K562 (cell line): ENCODE measurements at regions not wholly inside any gene's neighbourhood (a gene's known extent, or its start where the extent isn't known, plus 50 kb on each side); places are given as distances from the start of the nearest gene placed in this dataset.

ENCODE experiments used
- ATAC-seq: fragments of 200-7000 bp; cut with Tn5 transposase; 3 replicates; pipeline ENCODE4 v1.9.1; 2020; ENCODE audit warnings: moderate library complexity
- BruUV-seq: library from RNA; stranded (reverse); fragments of 400-500 nt; replicated peaks from 2 replicates; lab custom pipeline; 2021; lab: Mats Ljungman, UMichigan
- CTCF ChIA-PET: fragments of 300-600 bp; formaldehyde crosslinking; extraction: SDS; loops from one replicate; lab custom pipeline; 2021; ENCODE audit warnings: low intra/inter-chr PET ratio; lab: Yijun Ruan, JAX
- POLR2A ChIA-PET: fragments of 300-600, 350-650 bp; sonication (Branson Sonifier 250); formaldehyde crosslinking; extraction: SDS; loops from one replicate; lab custom pipeline; 2021; ENCODE audit warnings: antibody characterized with exemption, inconsistent platforms; lab: Yijun Ruan, JAX
- DNase-seq, 4 experiments: peaks; one replicate each; pipeline versions ENCODE4 v3.0.0 to v3.0.0-alpha.2; 2011 to 2018; ENCODE audit warnings: low spot score in 3 of 4, mixed read lengths in 3 of 4; ENCODE audit errors: extremely low read depth in 1 of 4
- FAIRE-seq: peaks from 2 replicates; lab custom pipeline; 2011; peaks lifted over from hg19 to GRCh38; lab: Jason Lieb, UNC
- H2AFZ ChIP-seq: 2 replicates; pipeline ENCODE4 v1.6.0; 2011; ENCODE audit warnings: low read depth, low read length, control low read depth, inconsistent platforms
- H3K27ac ChIP-seq: fragments of 200-600 bp; 3 replicates; pipeline ENCODE4 v1.8.0; 2011; ENCODE audit warnings: low read depth, mild to moderate bottlenecking, control low read depth, inconsistent platforms, low read length, moderate library complexity, mixed read lengths; ENCODE audit errors: extremely low read depth
- H3K27me3 ChIP-seq, 2 experiments: fragments of 300-600 bp in 1 of 2; 2 replicates in 1 of 2; 3 replicates in 1 of 2; pipeline versions ENCODE4 v1.6.0 to v1.8.0; 2011; ENCODE audit warnings: inconsistent platforms in 2 of 2, low read length in 2 of 2, mild to moderate bottlenecking in 1 of 2, mixed read lengths in 1 of 2, moderate library complexity in 1 of 2; ENCODE audit not compliant: control insufficient read depth in 2 of 2, insufficient read depth in 2 of 2
- H3K36me3 ChIP-seq: fragments of 300-600 bp; 3 replicates; pipeline ENCODE4 v1.8.0; 2011; ENCODE audit warnings: mild to moderate bottlenecking, low read length, inconsistent platforms; ENCODE audit not compliant: control insufficient read depth, insufficient read depth
- H3K4me1 ChIP-seq, 2 experiments: fragments of 200-600 bp in 1 of 2; replicated peaks in 1 of 2; 2 replicates in 1 of 2; 3 replicates in 1 of 2; pipeline versions ENCODE4 v1.5.1 to v1.8.0; 2011; ENCODE audit warnings: inconsistent platforms in 2 of 2, low read length in 2 of 2, mild to moderate bottlenecking in 1 of 2, mixed read lengths in 1 of 2, moderate library complexity in 1 of 2; ENCODE audit not compliant: control insufficient read depth in 2 of 2, insufficient read depth in 2 of 2
- H3K4me2 ChIP-seq: 2 replicates; pipeline ENCODE4 v1.6.1; 2011; ENCODE audit warnings: low read length, control low read depth, inconsistent platforms, mixed read lengths; ENCODE audit not compliant: insufficient read depth
- H3K4me3 ChIP-seq: fragments of 200-600 bp; sonication (generic), shearing (Covaris generic); 2 replicates; pipeline ENCODE4 v1.5.1; 2016; ENCODE audit warnings: control low read depth, inconsistent platforms
- H3K79me2 ChIP-seq: fragments of 200-600 bp; 3 replicates; pipeline ENCODE4 v1.8.0; 2011; ENCODE audit warnings: low read length, inconsistent platforms; ENCODE audit not compliant: control insufficient read depth, insufficient read depth
- H3K9ac ChIP-seq, 2 experiments: 2 replicates each; pipeline versions ENCODE4 v1.6.0 to v1.6.1; 2011; ENCODE audit warnings: low read depth in 2 of 2, low read length in 2 of 2, control low read depth in 1 of 2, inconsistent platforms in 1 of 2, mild to moderate bottlenecking in 1 of 2, mixed read lengths in 1 of 2; ENCODE audit not compliant: insufficient read depth in 1 of 2
- H3K9me1 ChIP-seq: one replicate; pipeline ENCODE4 v1.6.0; 2011; ENCODE audit warnings: inconsistent platforms, mild to moderate bottlenecking, low read length, moderate library complexity; ENCODE audit not compliant: control insufficient read depth, insufficient read depth
- H3K9me3 ChIP-seq: replicated peaks from 2 replicates; pipeline ENCODE4 v1.5.1; 2011; ENCODE audit warnings: low read depth, low read length, inconsistent platforms; ENCODE audit not compliant: control insufficient read depth, insufficient read depth
- H4K20me1 ChIP-seq: replicated peaks from 2 replicates; pipeline ENCODE4 v1.6.1; 2011; ENCODE audit warnings: low read length, inconsistent platforms, mixed read lengths; ENCODE audit not compliant: control insufficient read depth, insufficient read depth
- E2F8 ChIP-seq: fragments of 450-650 bp; IDR thresholded peaks from 2 replicates; pipeline ENCODE4 v1.7.1; 2018; ENCODE audit warnings: mild to moderate bottlenecking, low read depth; ENCODE audit not compliant: partially characterized antibody
- HMG20A ChIP-seq: fragments of 450-650 bp; formaldehyde crosslinking; conservative IDR thresholded peaks from 2 replicates; pipeline ENCODE4 v1.4.0; 2020; ENCODE audit warnings: mild to moderate bottlenecking, mixed read lengths
- WGBS: fragments of 100-300 bp; shearing (Covaris generic); methylation state at CpG from one replicate; pipeline ENCODE4 v1.1.6; 2016; ENCODE audit warnings: low coverage, mixed read lengths; ENCODE audit not compliant: insufficient coverage; ENCODE audit errors: missing lambda C conversion rate; 5-methylcytosine and 5-hydroxymethylcytosine counted together
- in situ Hi-C: fragments of 300-500 bp; cut with MboI; formaldehyde crosslinking; loops from 4 replicates; pipeline ENCODE4 v1.15.0; 2018; ENCODE audit warnings: inconsistent platforms, mixed read lengths
- intact Hi-C: fragments of 100-400 bp; cut with micrococcal nuclease; formaldehyde crosslinking; loops from 2 replicates; pipeline ENCODE4 v1.14.2; 2022
- TF ChIP-seq, protein P1 (sequence below): sonication (generic); formaldehyde crosslinking; IDR thresholded peaks from 2 replicates; pipeline ENCODE4 v1.5.0; 2020; ENCODE audit warnings: missing genetic modification reagents
- TF ChIP-seq, protein P2 (sequence below): fragments of 250-450 bp; sonication (Bioruptor Pico); IDR thresholded peaks from 2 replicates; pipeline ENCODE4 v1.5.0; 2021; ENCODE audit warnings: mild to moderate bottlenecking, borderline replicate concordance

DNA sequence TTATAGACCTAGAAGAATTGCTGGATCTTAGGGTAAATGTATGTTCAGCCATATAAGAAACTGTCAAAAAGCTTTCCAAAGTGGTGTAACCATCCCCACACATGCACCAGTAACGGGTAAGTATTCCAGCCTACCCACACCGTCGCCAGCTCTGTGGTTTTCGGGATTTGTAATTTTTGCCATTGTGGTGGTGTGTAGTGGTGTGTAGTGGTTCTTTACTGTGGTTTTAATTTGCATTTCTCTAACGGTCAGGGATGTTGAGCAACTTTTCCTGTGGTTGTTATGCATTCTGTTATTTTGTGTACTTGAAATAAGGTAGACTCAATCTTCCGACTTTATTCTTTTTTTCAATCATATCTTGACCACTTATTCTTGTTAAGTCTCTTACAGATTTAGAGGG, 342.4 kb upstream of the AJAP1 start:
- Histone ChIP-seq H3K4me3 (no peak overlapping the region), H3K27ac (no peak overlapping the region), H3K4me1 (no peaks in the 10 kb centered on the region; a peak in 1 of 5 replicates), H3K36me3 (no peaks in the 10 kb centered on the region), H3K9me3 (no peaks in the 10 kb centered on the region), H2AFZ (no peak overlapping the region), H3K9ac (no peak overlapping the region), H3K27me3 (no peaks in the 10 kb centered on the region; a peak in 1 of 5 replicates), H4K20me1 (no peaks in the 10 kb centered on the region), H3K4me2 (no peak overlapping the region), H3K79me2 (no peaks in the 10 kb centered on the region), H3K9me1 (no peaks in the 10 kb centered on the region)
- WGBS = 0% methylated on average over 6 of the region's 6 CpGs
- FAIRE-seq = no peak
- no peak for TF ChIP-seq HMG20A (CRISPR knock-in tag)
- no peak for TF ChIP-seq E2F8
- POLR2A ChIA-PET = no interaction called here
- intact Hi-C loops (no loop called here), in situ Hi-C loops (no loop called here)
- DNase-seq = no peak
- no TSS peak for BruUV-seq
- no peak for ATAC-seq
- CTCF ChIA-PET = no interaction called here

GRCh38 chr1:4315202-4315601, 339.2 kb upstream of the AJAP1 start:
- no peak for ATAC-seq
- no TSS peak for BruUV-seq

More at GRCh38 chr1:4315202-4315601, 339.2 kb upstream of the AJAP1 start:
- H3K27ac ChIP-seq = no peak overlapping the region
- no peaks in the 10 kb centered on the region; a peak in 1 of 5 replicates for H3K4me1 ChIP-seq
- no peaks in the 10 kb centered on the region for H3K27me3 ChIP-seq
- DNase-seq = no peak
- H3K79me2 ChIP-seq = no peaks in the 10 kb centered on the region
- TF ChIP-seq, protein P1, sequence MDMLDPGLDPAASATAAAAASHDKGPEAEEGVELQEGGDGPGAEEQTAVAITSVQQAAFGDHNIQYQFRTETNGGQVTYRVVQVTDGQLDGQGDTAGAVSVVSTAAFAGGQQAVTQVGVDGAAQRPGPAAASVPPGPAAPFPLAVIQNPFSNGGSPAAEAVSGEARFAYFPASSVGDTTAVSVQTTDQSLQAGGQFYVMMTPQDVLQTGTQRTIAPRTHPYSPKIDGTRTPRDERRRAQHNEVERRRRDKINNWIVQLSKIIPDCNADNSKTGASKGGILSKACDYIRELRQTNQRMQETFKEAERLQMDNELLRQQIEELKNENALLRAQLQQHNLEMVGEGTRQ (CRISPR knock-in tag) = no peak
- TF ChIP-seq, protein P2, sequence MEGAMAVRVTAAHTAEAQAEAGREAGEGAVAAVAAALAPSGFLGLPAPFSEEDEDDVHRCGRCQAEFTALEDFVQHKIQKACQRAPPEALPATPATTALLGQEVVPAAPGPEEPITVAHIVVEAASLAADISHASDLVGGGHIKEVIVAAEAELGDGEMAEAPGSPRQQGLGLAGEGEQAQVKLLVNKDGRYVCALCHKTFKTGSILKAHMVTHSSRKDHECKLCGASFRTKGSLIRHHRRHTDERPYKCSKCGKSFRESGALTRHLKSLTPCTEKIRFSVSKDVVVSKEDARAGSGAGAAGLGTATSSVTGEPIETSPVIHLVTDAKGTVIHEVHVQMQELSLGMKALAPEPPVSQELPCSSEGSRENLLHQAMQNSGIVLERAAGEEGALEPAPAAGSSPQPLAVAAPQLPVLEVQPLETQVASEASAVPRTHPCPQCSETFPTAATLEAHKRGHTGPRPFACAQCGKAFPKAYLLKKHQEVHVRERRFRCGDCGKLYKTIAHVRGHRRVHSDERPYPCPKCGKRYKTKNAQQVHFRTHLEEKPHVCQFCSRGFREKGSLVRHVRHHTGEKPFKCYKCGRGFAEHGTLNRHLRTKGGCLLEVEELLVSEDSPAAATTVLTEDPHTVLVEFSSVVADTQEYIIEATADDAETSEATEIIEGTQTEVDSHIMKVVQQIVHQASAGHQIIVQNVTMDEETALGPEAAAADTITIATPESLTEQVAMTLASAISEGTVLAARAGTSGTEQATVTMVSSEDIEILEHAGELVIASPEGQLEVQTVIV (CRISPR knock-in tag) = no peak
- no peaks in the 10 kb centered on the region for H3K9me1 ChIP-seq
- H3K9me3 ChIP-seq = no peaks in the 10 kb centered on the region
- intact Hi-C loops = no loop called here
- H4K20me1 ChIP-seq = no peaks in the 10 kb centered on the region
- no peak overlapping the region for H3K4me2 ChIP-seq
- no peak overlapping the region for H2AFZ ChIP-seq
- 2% methylated on average over 4 of the region's 4 CpGs for WGBS
- in situ Hi-C loops = no loop called here
- H3K36me3 ChIP-seq = no peaks in the 10 kb centered on the region
- no peak overlapping the region for H3K4me3 ChIP-seq
- FAIRE-seq = no peak
- ChIA-PET CTCF (no interaction called here), POLR2A (no interaction called here)
- H3K9ac ChIP-seq = no peak overlapping the region
